ENCODE measurements at regions not wholly inside any gene's neighbourhood (a gene's known extent, or its start where the extent isn't known, plus 50 kb on each side); places are given as distances from the start of the nearest gene placed in this dataset.

DNA sequence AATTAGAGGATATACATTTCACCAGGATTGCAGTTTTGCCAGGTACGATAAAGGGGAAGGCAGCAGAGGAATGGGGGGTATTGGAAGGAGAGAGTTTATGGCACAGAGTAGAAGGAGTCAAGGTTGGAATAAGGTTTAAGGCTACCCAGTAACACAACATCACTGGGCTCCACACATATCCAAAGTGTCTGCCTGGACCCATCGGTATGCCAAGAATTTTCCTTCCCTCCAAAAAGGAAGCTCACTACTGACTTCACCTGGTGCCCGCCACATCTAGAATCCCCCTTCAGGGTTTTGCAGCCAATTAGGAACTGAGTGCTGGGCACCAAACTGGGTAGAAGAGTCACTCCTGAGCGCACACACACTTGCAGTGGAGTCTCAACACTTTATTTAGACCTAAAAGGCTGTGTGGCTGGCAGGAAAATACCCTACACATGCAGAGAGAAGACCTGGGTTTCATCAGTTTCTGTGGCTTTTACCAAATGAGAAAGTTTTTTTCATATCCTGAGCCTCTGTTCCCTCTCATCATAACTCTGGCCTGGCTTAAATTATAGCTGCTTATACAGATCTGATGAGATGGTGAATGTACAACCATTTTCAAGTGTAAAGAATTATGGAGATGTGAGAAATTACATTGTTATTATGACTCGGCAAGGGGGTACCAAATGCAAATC, 190.8 kb upstream of the LPP start:
- TF ChIP-seq, protein P1, sequence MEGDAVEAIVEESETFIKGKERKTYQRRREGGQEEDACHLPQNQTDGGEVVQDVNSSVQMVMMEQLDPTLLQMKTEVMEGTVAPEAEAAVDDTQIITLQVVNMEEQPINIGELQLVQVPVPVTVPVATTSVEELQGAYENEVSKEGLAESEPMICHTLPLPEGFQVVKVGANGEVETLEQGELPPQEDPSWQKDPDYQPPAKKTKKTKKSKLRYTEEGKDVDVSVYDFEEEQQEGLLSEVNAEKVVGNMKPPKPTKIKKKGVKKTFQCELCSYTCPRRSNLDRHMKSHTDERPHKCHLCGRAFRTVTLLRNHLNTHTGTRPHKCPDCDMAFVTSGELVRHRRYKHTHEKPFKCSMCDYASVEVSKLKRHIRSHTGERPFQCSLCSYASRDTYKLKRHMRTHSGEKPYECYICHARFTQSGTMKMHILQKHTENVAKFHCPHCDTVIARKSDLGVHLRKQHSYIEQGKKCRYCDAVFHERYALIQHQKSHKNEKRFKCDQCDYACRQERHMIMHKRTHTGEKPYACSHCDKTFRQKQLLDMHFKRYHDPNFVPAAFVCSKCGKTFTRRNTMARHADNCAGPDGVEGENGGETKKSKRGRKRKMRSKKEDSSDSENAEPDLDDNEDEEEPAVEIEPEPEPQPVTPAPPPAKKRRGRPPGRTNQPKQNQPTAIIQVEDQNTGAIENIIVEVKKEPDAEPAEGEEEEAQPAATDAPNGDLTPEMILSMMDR (IDR thresholded peaks at IDR 0.05) = no peak
- no peak for TF ChIP-seq POLR2A (IDR thresholded peaks at IDR 0.05)

Data from thyroid gland (tissue), 4 donors.